Mesendoderm (in vitro differentiated cells): ENCODE measurements at regions not wholly inside any gene's neighbourhood (a gene's known extent, or its start where the extent isn't known, plus 50 kb on each side); places are given as distances from the start of the nearest gene placed in this dataset.

ENCODE experiments used
- DNase-seq: peaks from one replicate; pipeline ENCODE4 v3.0.0; 2013
- H2AK5ac ChIP-seq: 2 replicates; pipeline ENCODE4 v1.6.1; 2013; ENCODE audit warnings: low read length, inconsistent platforms
- H2BK120ac ChIP-seq: 2 replicates; pipeline ENCODE4 v1.6.1; 2013; ENCODE audit warnings: low read depth, mild to moderate bottlenecking, low read length, moderate library complexity, mixed read lengths
- H2BK15ac ChIP-seq: replicated peaks from 2 replicates; pipeline ENCODE4 v1.6.1; 2013; ENCODE audit warnings: low read depth, mild to moderate bottlenecking, moderate library complexity
- H2BK5ac ChIP-seq: 2 replicates; pipeline ENCODE4 v1.6.1; 2013; ENCODE audit warnings: low read length, inconsistent platforms
- H3K18ac ChIP-seq: 2 replicates; pipeline ENCODE4 v1.6.1; 2013; ENCODE audit warnings: mild to moderate bottlenecking, low read length, mixed read lengths
- H3K23ac ChIP-seq: one replicate; pipeline ENCODE4 v1.6.1; 2013; ENCODE audit warnings: low read length
- H3K27ac ChIP-seq: 2 replicates; pipeline ENCODE4 v1.5.1; 2013; ENCODE audit warnings: low read depth, mild to moderate bottlenecking, inconsistent platforms, low read length, moderate library complexity
- H3K27me3 ChIP-seq: 2 replicates; pipeline ENCODE4 v1.6.1; 2013; ENCODE audit warnings: low read length, control low read depth, mild to moderate bottlenecking, inconsistent platforms; ENCODE audit not compliant: insufficient read depth, poor library complexity
- H3K36me3 ChIP-seq: 2 replicates; pipeline ENCODE4 v1.6.1; 2013; ENCODE audit warnings: low read length, inconsistent platforms; ENCODE audit not compliant: control insufficient read depth, insufficient read depth
- H3K4ac ChIP-seq: one replicate; pipeline ENCODE4 v1.6.1; 2013; ENCODE audit warnings: low read depth, mild to moderate bottlenecking, low read length, moderate library complexity
- H3K4me1 ChIP-seq: 2 replicates; pipeline ENCODE4 v1.6.1; 2013; ENCODE audit warnings: low read depth, low read length, inconsistent platforms; ENCODE audit not compliant: control insufficient read depth
- H3K4me2 ChIP-seq: 2 replicates; pipeline ENCODE4 v1.6.1; 2013; ENCODE audit warnings: low read length
- H3K4me3 ChIP-seq: 2 replicates; pipeline ENCODE4 v1.5.1; 2013; ENCODE audit warnings: mild to moderate bottlenecking, low read length
- H3K56ac ChIP-seq: one replicate; pipeline ENCODE4 v1.6.1; 2013; ENCODE audit warnings: low read length
- H3K79me1 ChIP-seq: 2 replicates; pipeline ENCODE4 v1.6.1; 2013; ENCODE audit warnings: low read length, inconsistent platforms
- H3K79me2 ChIP-seq: 2 replicates; pipeline ENCODE4 v1.6.1; 2013; ENCODE audit warnings: mild to moderate bottlenecking, low read length; ENCODE audit not compliant: control insufficient read depth, insufficient read depth
- H3K9ac ChIP-seq: 2 replicates; pipeline ENCODE4 v1.6.1; 2013; ENCODE audit warnings: low read length, inconsistent platforms
- H4K5ac ChIP-seq: one replicate; pipeline ENCODE4 v1.6.1; 2013; ENCODE audit warnings: low read length
- H4K8ac ChIP-seq: one replicate; pipeline ENCODE4 v1.6.1; 2013; ENCODE audit warnings: low read depth, mild to moderate bottlenecking, control low read depth, low read length, moderate library complexity
- WGBS: extraction: QIAGEN DNeasy Blood & Tissue Kit; methylation state at CpG from one replicate; pipeline ENCODE4 v1.1.7; 2013; ENCODE audit warnings: low lambda C conversion rate, missing lambda C conversion rate; ENCODE audit not compliant: insufficient coverage; ENCODE audit errors: extremely low coverage; 5-methylcytosine and 5-hydroxymethylcytosine counted together

DNA sequence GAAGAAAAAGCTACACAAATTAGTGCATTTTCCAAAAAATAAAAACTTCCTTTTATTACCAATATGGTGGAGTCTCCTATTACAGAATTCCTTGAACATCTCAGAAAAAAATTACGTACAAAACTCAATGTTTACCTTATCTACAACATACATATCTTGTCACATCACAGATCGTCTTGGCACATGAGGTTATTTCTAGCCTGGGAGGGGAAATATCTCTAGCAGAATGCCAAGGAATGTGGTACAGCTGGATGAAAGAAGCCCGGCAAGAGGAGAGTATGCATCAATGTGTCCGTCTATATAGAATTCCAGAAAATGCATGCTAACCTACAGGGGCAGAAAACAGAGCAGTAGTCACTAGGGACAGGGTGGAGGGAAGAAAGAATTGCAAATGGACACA is 443.8 kb downstream of the ZSWIM6 start:
- no peak for DNase-seq
- H4K8ac ChIP-seq: no peak overlapping the region
- no peak overlapping the region for H3K9ac ChIP-seq
- H3K27ac ChIP-seq: no peak overlapping the region
- no peak overlapping the region for H2AK5ac ChIP-seq
- no peak overlapping the region for H2BK120ac ChIP-seq
- no CpG with 5 or more reads among the region's 4 CpGs for WGBS
- no peaks in the 10 kb centered on the region for H3K4me1 ChIP-seq
- no peaks in the 10 kb centered on the region for H3K36me3 ChIP-seq
- no peaks in the 10 kb centered on the region for H3K79me2 ChIP-seq
- H4K5ac ChIP-seq: no peak overlapping the region
- no peak overlapping the region for H3K23ac ChIP-seq
- no peak overlapping the region for H2BK15ac ChIP-seq
- H3K4me2 ChIP-seq: no peak overlapping the region
- H3K4me3 ChIP-seq: no peak overlapping the region
- H3K27me3 ChIP-seq: no peaks in the 10 kb centered on the region
- no peak overlapping the region for H3K4ac ChIP-seq
- no peak overlapping the region for H3K56ac ChIP-seq
- no peak overlapping the region for H3K18ac ChIP-seq
- H3K79me1 ChIP-seq: no peaks in the 10 kb centered on the region
- H2BK5ac ChIP-seq: no peak overlapping the region

GRCh38 chr5:61777292-61777691 is 445.2 kb downstream of the ZSWIM6 start:
- Histone ChIP-seq H3K79me1 (no peaks in the 10 kb centered on the region), H3K4me2 (no peak overlapping the region), H3K36me3 (no peaks in the 10 kb centered on the region), H3K4me1 (no peaks in the 10 kb centered on the region), H3K4ac (no peak overlapping the region), H3K23ac (no peak overlapping the region), H3K27me3 (no peaks in the 10 kb centered on the region), H3K9ac (no peak overlapping the region), H2BK120ac (no peak overlapping the region), H4K8ac (no peak overlapping the region), H3K27ac (no peak overlapping the region), H2BK5ac (no peak overlapping the region), H3K79me2 (no peaks in the 10 kb centered on the region), H3K56ac (no peak overlapping the region), H2BK15ac (no peak overlapping the region), H3K4me3 (no peak overlapping the region), H2AK5ac (no peak overlapping the region), H3K18ac (no peak overlapping the region), H4K5ac (no peak overlapping the region)
- no peak for DNase-seq
- WGBS: no CpG with 5 or more reads among the region's 6 CpGs

DNA sequence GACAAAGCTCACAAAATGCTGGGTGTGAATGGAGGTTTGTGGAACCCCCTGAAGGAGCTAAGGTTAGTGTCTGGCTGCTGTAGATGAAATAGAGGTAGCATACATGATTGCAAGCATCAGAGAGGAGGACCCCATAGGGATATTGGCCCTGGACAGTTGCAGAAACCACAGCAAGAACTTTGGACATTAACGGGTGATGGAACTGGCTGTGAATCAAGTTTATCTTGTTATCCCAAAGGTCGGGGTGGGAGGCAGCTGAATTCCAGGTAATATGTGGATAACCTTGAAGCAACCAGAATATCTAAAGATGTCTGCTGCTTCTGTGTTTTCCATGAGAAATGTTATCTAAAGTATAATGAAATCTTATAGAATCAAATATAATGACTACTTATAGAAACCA is 447.7 kb downstream of the ZSWIM6 start:
- no peak overlapping the region for H3K4me3 ChIP-seq
- H3K56ac ChIP-seq: no peak overlapping the region
- H2AK5ac ChIP-seq: no peak overlapping the region
- H3K27me3 ChIP-seq: no peaks in the 10 kb centered on the region
- H3K4ac ChIP-seq: no peak overlapping the region
- no peak overlapping the region for H4K8ac ChIP-seq
- H2BK120ac ChIP-seq: no peak overlapping the region
- H3K4me1 ChIP-seq: no peaks in the 10 kb centered on the region
- H3K4me2 ChIP-seq: no peak overlapping the region
- no peak overlapping the region for H3K23ac ChIP-seq
- H3K18ac ChIP-seq: no peak overlapping the region
- H3K36me3 ChIP-seq: no peaks in the 10 kb centered on the region
- no peak for DNase-seq
- H3K9ac ChIP-seq: no peak overlapping the region
- H2BK15ac ChIP-seq: no peak overlapping the region
- WGBS: no CpG with 5 or more reads among the region's 2 CpGs
- no peak overlapping the region for H4K5ac ChIP-seq
- no peaks in the 10 kb centered on the region for H3K79me2 ChIP-seq
- no peak overlapping the region for H3K27ac ChIP-seq
- no peak overlapping the region for H2BK5ac ChIP-seq
- H3K79me1 ChIP-seq: no peaks in the 10 kb centered on the region

DNA sequence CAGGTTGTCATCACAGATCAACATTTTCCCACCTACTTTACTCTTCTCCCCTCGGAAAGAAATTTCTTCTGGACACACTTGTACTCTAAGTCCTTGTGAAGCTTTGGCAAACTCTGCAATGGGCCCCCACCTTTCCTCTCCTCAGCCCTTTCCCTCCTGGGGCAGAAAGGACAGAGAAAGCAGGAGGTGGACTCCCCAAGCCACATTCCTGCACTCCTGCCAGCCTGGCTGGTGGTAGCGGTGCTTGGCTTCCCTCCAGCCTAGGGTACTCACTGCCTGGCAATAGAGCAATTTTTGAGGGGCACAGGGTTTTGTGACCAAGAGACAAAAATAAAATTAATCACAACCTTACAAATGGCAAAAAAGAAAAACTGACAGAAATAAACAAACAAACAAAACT is 451.4 kb downstream of the ZSWIM6 start:
- no CpG with 5 or more reads among the region's 2 CpGs for WGBS
- DNase-seq: no peak
- Histone ChIP-seq H3K79me1 (no peaks in the 10 kb centered on the region), H3K4me1 (no peaks in the 10 kb centered on the region), H2AK5ac (no peak overlapping the region), H4K5ac (no peak overlapping the region), H3K23ac (no peak overlapping the region), H3K18ac (no peak overlapping the region), H3K27me3 (no peaks in the 10 kb centered on the region), H3K9ac (no peak overlapping the region), H3K56ac (no peak overlapping the region), H2BK120ac (no peak overlapping the region), H3K4ac (no peak overlapping the region), H3K4me3 (no peak overlapping the region), H4K8ac (no peak overlapping the region), H2BK5ac (no peak overlapping the region), H3K4me2 (no peak overlapping the region), H2BK15ac (no peak overlapping the region), H3K36me3 (no peaks in the 10 kb centered on the region), H3K27ac (no peak overlapping the region), H3K79me2 (no peaks in the 10 kb centered on the region)

- Histone ChIP-seq H3K18ac (no peak overlapping the region), H2BK5ac (no peak overlapping the region), H3K23ac (no peak overlapping the region), H3K27ac (no peak overlapping the region), H4K8ac (no peak overlapping the region), H3K9ac (no peak overlapping the region), H3K79me1 (no peaks in the 10 kb centered on the region), H4K5ac (no peak overlapping the region), H3K36me3 (no peaks in the 10 kb centered on the region), H3K27me3 (no peaks in the 10 kb centered on the region), H3K4ac (no peak overlapping the region), H2BK15ac (no peak overlapping the region), H3K56ac (no peak overlapping the region), H2AK5ac (no peak overlapping the region), H3K4me1 (no peaks in the 10 kb centered on the region), H3K79me2 (no peaks in the 10 kb centered on the region), H3K4me3 (no peak overlapping the region), H3K4me2 (no peak overlapping the region), H2BK120ac (no peak overlapping the region)
- DNase-seq: no peak
- WGBS: no CpG with 5 or more reads among the region's 6 CpGs
These were observed 452.3 kb downstream of the ZSWIM6 start for GRCh38 chr5:61784341-61784740.

- no peak overlapping the region for H2BK120ac ChIP-seq
- no peaks in the 10 kb centered on the region for H3K27me3 ChIP-seq
- H3K23ac ChIP-seq: no peak overlapping the region
- H2AK5ac ChIP-seq: no peak overlapping the region
- H3K9ac ChIP-seq: no peak overlapping the region
- no peak for DNase-seq
- no peak overlapping the region for H3K4me3 ChIP-seq
- H3K4me2 ChIP-seq: no peak overlapping the region
- H4K5ac ChIP-seq: no peak overlapping the region
- no peaks in the 10 kb centered on the region for H3K4me1 ChIP-seq
- no CpG with 5 or more reads among the region's 2 CpGs for WGBS
- H3K36me3 ChIP-seq: no peaks in the 10 kb centered on the region
- H3K56ac ChIP-seq: no peak overlapping the region
- no peaks in the 10 kb centered on the region for H3K79me1 ChIP-seq
- H3K4ac ChIP-seq: no peak overlapping the region
- no peaks in the 10 kb centered on the region for H3K79me2 ChIP-seq
- H2BK5ac ChIP-seq: no peak overlapping the region
- H4K8ac ChIP-seq: no peak overlapping the region
- no peak overlapping the region for H3K27ac ChIP-seq
- H3K18ac ChIP-seq: no peak overlapping the region
- H2BK15ac ChIP-seq: no peak overlapping the region
These were observed 456.5 kb downstream of the ZSWIM6 start for GRCh38 chr5:61788548-61788947.
